Stimulated activated CD8-positive, alpha-beta memory T cell treated with anti-CD3 and anti-CD28 coated beads, Interleukin-2, amount 100 ng/mL, for 48 hours (primary cell): ENCODE measurements at regions not wholly inside any gene's neighbourhood (a gene's known extent, or its start where the extent isn't known, plus 50 kb on each side); places are given as distances from the start of the nearest gene placed in this dataset.

Source experiments
- DNase-seq, 2 donors: peaks; one replicate each; pipeline ENCODE4 v3.0.0-alpha.2; 2020; ENCODE audit warnings: low read depth in 2 of 2

GRCh38 chr14:61132336-61132735 lies 148.8 kb downstream of the TMEM30B start:
- DNase-seq = no peak

DNA sequence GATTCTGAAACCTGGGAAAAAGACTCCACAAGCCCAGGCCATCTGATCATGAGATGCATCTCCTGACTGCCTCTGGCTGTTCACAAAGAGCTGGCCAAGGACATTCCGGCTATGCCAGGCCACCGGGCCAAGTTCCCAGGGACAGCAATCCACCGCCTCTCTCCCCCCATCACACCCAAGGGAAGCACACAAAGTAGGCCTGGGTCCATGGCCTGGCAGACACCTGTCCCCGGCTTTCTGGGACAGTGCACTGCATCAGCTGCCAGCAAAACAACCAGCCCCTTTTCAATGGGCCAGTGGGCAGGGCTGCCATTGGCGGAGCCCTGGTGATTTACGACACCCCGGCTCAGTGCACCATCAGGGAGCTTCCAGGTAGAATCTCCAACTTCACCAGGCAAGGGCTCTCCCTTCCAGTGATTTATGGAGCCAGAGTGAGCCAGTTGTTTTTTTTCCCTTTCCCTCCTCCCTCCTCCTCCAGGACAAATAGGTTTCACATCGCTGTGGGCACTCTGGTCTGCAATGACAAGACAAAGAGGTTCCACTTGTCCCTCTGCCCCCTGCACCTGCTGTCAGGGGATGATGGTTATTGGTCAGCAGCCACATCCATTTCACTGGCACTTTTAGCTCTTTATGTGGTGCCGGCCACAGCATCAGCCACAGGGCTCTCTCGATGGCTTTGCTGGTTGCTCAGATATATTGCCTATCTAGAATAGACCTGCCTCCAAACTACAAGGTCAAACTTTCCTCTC lies 149.6 kb downstream of the SLC38A6 start:
- no peak for DNase-seq

- no peak for DNase-seq
Measured at GRCh38 chr14:61129168-61129745, 148.2 kb downstream of the SLC38A6 start.

DNA sequence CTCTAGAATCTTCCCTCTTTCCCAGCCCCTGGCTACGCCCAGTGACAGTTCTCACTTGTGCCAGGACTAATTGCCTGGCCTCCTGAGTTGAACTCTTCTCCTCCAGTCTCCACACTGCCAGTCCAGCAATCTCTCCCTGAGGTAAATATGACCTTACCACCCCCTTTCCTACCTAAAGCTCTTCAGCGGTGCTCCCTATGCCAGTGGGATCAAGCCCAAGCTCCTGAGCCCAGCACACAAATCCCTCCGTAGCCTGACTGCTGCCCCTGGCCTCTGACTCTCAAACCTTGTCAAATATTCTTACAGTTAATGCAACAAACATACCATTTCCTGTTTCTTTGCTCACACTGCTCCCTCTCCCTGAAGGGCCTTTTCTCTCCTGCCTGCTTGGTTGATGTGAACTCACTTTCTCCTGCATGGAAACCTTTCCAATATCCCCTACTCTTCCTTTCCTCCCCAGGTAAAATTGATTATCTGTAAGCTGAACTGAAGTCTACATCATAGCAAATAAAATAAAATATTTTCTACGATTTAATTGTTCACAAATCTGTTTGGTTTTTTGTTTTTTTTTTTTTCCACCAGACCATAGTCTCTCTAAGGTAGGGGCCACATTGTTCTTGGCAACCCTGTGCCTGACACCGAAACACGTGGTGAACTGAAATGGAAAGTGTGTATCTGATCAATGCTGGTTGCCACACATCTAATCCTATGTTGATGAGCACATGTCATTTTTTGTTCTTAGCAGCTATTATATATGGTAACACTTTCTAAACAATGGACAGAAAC lies 147.5 kb downstream of the SLC38A6 start:
- DNase-seq = no peak

- no peak for DNase-seq
Measured at GRCh38 chr14:61126603-61127498, 145.8 kb downstream of the SLC38A6 start.

GRCh38 chr14:61125867-61126572 lies 145.0 kb downstream of the SLC38A6 start:
- no peak for DNase-seq

DNA sequence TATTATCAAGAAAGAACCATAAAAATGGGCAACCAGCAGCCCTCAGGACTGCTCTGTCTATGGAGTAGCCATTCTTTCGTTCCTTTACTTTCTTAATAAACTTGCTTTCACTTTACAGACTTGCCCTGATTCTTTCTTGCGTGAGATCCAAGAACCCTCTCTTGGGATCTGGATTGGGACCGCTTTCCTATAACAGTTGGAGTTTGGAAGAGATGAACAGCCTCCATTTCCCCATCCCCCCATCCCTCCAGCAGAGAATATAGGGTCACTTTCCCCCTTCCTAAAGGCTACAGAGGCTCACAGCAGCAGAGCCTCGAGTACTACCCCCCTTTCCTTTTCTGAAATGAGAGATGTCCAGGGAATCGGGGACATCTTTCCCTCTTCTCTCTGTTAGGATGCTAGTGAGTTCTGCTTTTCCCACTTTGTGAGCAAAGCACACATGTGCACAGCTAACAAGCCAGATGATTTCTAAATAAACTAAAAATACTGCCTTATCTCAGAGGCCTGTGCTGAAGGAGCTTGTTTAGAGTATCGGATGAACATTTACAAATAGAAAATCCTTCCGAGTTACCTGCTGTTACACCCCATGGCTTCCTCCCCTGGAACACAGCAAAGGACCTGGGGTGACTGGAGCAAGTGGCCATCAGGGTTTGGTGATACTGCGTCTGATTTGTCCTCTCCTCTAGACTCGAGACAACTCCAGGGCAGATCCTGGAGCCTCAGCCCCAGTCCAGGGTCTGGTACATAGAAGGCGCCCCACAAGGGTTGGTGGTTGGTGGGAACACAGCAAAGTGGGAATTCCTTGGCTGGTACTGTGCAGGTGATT lies 144.2 kb downstream of the SLC38A6 start:
- DNase-seq = no peak

DNA sequence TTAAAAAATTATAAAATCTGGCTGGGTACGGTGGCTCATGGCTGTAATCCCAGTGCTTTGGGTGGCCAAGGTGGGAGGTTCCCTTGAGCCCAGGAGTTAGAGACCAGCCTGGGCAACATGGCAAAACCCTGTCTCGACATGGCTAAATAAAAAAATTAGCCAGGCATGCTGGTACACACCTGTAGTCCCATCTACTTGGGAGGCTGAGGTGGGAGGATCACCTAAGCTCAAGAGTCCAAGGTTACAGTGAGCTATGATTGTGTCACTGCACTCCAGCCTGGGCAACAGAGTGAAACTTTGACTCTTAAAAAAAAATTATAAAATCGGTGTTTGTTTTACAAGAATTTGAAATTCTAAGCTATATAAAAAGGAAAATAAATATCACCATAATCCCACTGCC lies 141.8 kb downstream of the SLC38A6 start:
- no peak for DNase-seq

- no peak for DNase-seq
Measured at GRCh38 chr14:61121355-61121787, 140.3 kb downstream of the SLC38A6 start.

- no peak for DNase-seq
Measured at GRCh38 chr14:61120576-61120975, 139.5 kb downstream of the SLC38A6 start.

DNA sequence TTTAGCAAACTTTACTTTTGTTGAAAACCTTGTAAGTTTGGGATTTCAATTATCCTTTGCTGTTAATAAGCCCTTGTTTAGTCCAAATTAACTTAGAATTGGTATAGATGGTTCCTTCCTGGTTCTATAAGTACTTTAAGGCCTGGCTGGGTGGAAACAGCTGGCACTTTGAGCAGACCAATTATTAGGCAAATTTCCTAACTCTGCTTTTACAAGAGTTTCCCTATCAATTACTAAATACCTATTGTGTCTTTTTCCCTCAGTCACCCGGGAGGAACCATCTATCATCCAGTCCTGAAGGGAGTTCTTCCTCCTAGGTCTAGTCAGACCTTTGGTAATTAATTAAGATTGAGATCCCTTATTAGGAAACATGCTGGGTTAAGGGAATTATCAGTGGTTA lies 138.0 kb downstream of the SLC38A6 start:
- DNase-seq = no peak

GRCh38 chr14:61116369-61116768 lies 135.3 kb downstream of the SLC38A6 start:
- DNase-seq = no peak

DNA sequence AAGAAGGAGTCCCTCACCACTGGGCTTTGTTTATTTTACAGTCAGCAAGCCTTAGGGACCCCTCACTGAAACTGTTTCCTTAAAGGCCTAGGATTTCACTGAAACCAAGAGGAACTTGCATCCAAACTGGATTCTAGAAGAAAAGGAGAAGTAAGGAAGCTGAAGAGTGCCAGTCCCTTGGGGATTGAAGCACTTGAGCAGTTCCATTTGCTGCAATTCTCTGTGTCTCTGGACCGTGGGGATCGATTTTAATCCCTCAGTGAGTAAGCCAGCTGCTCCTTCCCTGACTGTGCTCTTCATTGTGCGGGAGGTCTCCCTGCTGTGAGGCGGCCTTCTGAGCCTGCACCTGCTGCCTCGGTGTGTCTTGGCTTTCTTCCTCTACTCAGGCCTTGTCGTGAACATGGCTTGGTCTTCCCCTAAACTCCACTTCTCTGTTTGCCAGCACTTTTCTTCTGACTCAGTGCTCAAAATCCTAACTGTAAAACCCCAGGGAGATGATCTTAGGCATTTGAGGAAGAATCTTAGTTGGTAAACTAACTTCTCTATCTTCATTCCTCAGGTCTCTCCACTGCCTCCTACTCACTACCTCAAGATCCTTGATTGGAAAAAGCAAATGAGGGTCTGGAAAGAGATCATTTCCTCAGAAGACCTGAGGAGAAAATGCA lies 132.6 kb downstream of the SLC38A6 start:
- no peak for DNase-seq

- DNase-seq = no peak
Measured at GRCh38 chr14:61112506-61112905, 131.5 kb downstream of the SLC38A6 start.

DNA sequence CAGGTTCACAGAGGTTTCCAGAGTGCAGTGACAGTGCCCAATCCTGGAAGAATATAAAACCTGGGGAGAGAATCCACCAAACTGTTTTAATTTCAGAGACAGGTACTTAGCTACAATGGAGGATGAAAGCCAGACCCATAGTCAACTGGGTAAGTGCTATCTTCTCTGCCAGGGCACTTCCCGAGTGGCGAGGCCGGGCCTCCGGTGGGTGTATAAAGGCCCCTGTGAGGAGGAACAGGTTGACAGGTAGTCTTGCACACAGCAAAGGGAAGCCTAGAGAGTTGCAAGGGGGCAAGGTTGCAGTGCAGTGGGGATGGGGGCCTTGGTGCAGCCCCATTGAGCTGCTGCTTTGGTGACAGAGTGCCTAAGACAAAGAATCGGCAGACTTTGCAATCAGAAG lies 130.7 kb downstream of the SLC38A6 start:
- DNase-seq = no peak

DNA sequence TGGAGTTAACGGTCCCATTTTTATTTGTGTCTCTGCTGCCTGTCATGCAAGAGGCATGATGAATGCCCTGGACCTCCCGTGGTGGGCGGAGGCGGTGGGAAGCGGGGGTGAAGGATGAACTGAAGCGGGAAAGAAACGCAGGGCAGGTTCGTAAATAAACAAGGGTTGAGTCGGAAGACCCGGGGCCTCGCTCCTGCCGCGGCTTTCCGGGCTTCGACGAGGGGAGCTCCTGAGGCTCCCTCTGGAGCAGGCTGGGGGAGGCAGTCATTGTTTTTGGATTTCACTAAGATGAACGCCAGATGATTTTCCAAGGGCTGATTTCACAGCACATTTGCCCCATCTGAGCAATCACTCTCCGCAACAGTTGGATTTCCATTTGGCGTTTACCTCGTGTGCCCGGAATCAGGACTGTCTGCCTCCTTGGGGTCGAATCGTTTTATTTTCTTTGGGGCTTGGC lies 130.2 kb downstream of the SLC38A6 start:
- no peak for DNase-seq

DNA sequence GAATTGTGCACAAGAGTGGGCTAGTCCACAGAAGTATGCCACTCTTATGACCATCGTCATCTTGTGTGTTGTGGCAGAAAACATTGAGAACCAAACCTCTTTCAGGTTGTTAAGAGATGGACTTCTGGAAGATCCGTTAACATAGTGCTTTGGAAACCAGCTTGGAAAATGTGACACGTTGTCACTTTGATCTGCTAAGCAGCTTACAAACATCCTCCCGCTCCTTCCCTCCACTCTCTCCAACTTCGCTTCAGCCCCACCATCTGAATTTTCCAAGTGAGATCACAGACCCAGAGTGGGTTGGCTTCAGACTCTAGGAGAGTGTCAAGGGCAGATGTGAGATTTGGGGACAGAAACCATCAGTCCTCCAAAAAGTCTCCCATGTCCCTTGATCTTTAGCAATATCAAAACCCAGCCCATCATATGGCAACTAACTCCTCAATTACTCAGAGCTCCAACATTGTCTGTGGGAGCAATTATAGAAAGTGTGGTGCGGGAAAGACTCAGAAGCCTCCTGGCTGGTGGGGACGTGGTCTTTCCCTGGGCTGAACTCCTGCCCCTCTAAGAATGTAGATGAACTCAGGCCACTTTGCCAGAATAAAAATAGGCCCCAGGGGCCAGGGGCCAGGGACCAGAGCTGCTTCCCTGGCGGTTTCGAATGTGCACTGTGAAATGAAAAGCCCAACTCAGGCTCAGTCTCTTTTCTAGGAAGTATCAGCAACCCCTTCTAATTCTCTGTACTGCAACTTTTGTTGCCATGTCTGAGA lies 129.5 kb downstream of the SLC38A6 start:
- DNase-seq = no peak

- DNase-seq = no peak
Measured at GRCh38 chr14:61109288-61109687, 128.2 kb downstream of the SLC38A6 start.
